HAP-1 (cell line): ENCODE measurements at regions not wholly inside any gene's neighbourhood (a gene's known extent, or its start where the extent isn't known, plus 50 kb on each side); places are given as distances from the start of the nearest gene placed in this dataset.
"Not testable (repeated sequence)": the region's sequence is repeated elsewhere in the genome, so short reads cannot be mapped to it uniquely, and the experiment has no call there.

Experiments used
- DNase-seq, 2 experiments: peaks; one replicate each; pipeline ENCODE4 v3.0.0-alpha.2; 2016 to 2020; ENCODE audit warnings: low spot score in 2 of 2
- H3K27me3 ChIP-seq: fragments of 250-450 bp; sonication (Bioruptor Pico); 2 replicates; pipeline ENCODE4 v1.5.1; 2020; ENCODE audit warnings: low read depth, mild to moderate bottlenecking, moderate library complexity
- H3K36me3 ChIP-seq: fragments of 250-450 bp; sonication (Bioruptor Pico); replicated peaks from 2 replicates; pipeline ENCODE4 v1.5.1; 2020; ENCODE audit warnings: mild to moderate bottlenecking
- H3K4me1 ChIP-seq: fragments of 250-450 bp; sonication (Bioruptor Pico); 2 replicates; pipeline ENCODE4 v1.5.1; 2020; ENCODE audit warnings: mild to moderate bottlenecking
- H3K4me3 ChIP-seq: fragments of 250-450 bp; sonication (Bioruptor Pico); 2 replicates; pipeline ENCODE4 v1.5.1; 2020; ENCODE audit warnings: mild to moderate bottlenecking, moderate library complexity
- H3K9me3 ChIP-seq: fragments of 250-450 bp; sonication (Bioruptor Pico); 2 replicates; pipeline ENCODE4 v1.5.1; 2020; ENCODE audit warnings: mild to moderate bottlenecking, moderate library complexity
- in situ Hi-C: fragments of 300-500 bp; cut with MboI; formaldehyde crosslinking; loops from 3 replicates; pipeline ENCODE4 v1.14.3; 2020; ENCODE audit warnings: low sequenced_read_pairs, inconsistent platforms, mixed read lengths

- Histone ChIP-seq H3K36me3 (no peaks in the 10 kb centered on the region), H3K27me3 (no peaks in the 10 kb centered on the region), H3K9me3 (peaks cover 11% of the 10 kb centered on the region), H3K4me1 (peaks cover 13% of the 10 kb centered on the region), H3K4me3 (no peak overlapping the region)
- peak; percentile 73 to 89 for DNase-seq
- in situ Hi-C loops: no loop called here
Measured at GRCh38 chr6:82484737-82485626, 121.4 kb downstream of the TPBG start.

DNA sequence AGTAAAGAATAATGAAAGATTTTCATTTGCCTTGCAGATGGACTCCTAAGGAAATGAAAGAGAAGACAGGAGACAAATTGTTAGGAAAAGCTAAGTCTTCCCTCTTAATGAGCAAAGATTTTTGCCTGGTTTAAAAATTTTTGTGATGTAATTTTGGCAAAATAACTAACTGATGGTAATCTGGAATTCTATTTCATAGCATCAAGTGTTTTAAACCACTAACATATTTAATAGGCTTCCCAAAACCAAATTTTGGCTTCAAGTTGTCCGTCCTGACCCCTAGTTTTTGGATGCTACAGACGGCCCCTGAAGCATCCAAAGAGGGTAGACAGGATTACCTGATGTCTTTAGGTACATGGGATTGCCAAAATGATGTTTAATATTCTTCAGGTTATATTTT, 124.3 kb downstream of the TPBG start:
- in situ Hi-C loops: no loop called here
- H3K27me3 ChIP-seq: no peaks in the 10 kb centered on the region
- peaks cover 11% of the 10 kb centered on the region for H3K9me3 ChIP-seq
- no peak for DNase-seq
- no peaks in the 10 kb centered on the region for H3K36me3 ChIP-seq
- H3K4me1 ChIP-seq: peaks cover 15% of the 10 kb centered on the region
- no peak overlapping the region for H3K4me3 ChIP-seq

GRCh38 chr6:82488403-82488802, 124.8 kb downstream of the TPBG start:
- H3K9me3 ChIP-seq: peaks cover 10% of the 10 kb centered on the region
- no peaks in the 10 kb centered on the region for H3K27me3 ChIP-seq
- in situ Hi-C loops: no loop called here
- no peaks in the 10 kb centered on the region for H3K36me3 ChIP-seq
- no peak for DNase-seq
- H3K4me3 ChIP-seq: no peak overlapping the region
- H3K4me1 ChIP-seq: peaks cover 17% of the 10 kb centered on the region

GRCh38 chr6:82492134-82492533, 128.5 kb downstream of the TPBG start:
- H3K4me3 ChIP-seq: no peak overlapping the region
- in situ Hi-C loops: no loop called here

GRCh38 chr6:82493467-82493866, 129.8 kb downstream of the TPBG start:
- DNase-seq: no peak
- in situ Hi-C loops: no loop called here
- peaks cover 18% of the 10 kb centered on the region for H3K4me1 ChIP-seq
- no peaks in the 10 kb centered on the region for H3K27me3 ChIP-seq
- H3K4me3 ChIP-seq: no peak overlapping the region
- H3K36me3 ChIP-seq: no peaks in the 10 kb centered on the region
- no peaks in the 10 kb centered on the region for H3K9me3 ChIP-seq

More at GRCh38 chr6:82492134-82492533, 128.5 kb downstream of the TPBG start:
- no peaks in the 10 kb centered on the region for H3K27me3 ChIP-seq
- H3K36me3 ChIP-seq: no peaks in the 10 kb centered on the region
- DNase-seq: no peak
- peaks cover under 1% of the 10 kb centered on the region for H3K9me3 ChIP-seq
- peaks cover 18% of the 10 kb centered on the region for H3K4me1 ChIP-seq

- in situ Hi-C loops: no loop called here
- DNase-seq: peak; percentile 66 to 81
Measured at GRCh38 chr6:82494367-82494766, 130.8 kb downstream of the TPBG start.

DNA sequence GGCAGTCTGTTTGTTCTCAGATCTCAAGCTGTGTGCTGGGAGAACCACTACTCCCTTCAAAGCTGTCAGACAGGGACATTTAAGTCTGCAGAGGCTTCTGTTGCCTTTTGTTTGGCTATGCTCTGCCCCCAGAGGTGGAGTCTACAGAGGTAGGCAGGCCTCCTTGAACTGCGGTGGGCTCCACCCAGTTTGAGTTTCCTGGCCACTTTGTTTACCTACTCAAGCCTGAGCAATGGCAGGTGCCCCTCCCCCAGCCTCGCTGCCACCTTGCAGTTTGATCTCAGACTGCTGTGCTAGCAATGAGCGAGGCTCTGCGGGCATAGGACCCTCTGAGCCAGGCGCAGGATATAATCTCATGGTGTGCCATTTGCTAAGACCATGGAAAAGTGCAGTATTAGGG, 138.3 kb downstream of the TPBG start:
- DNase-seq, H3K4me1 ChIP-seq, H3K9me3 ChIP-seq, H3K4me3 ChIP-seq, H3K27me3 ChIP-seq, H3K36me3 ChIP-seq, in situ Hi-C loops: not testable (repeated sequence)

More at GRCh38 chr6:82494367-82494766, 130.8 kb downstream of the TPBG start:
- Histone ChIP-seq H3K27me3 (no peaks in the 10 kb centered on the region), H3K4me1 (peaks cover 18% of the 10 kb centered on the region), H3K36me3 (no peaks in the 10 kb centered on the region), H3K9me3 (no peaks in the 10 kb centered on the region), H3K4me3 (no peak overlapping the region)

DNA sequence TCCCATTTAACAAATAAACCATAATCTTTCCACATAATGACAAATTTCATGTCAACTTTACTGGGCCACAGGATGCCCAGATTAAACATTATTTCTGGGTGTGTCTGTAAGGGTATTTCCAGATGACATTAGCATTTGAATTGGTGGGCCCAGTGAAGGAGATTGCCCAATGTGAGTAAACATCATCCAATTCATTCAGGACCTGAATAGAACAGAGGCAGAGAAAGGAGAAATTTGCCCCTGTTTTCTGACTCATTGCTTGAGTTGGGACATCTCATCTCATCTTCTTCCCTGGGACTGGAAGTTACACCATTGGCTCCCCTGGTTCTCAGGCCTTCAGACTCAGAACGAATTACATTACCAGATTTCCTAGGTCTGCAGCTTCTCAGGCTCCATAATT, 142.9 kb downstream of the TPBG start:
- Histone ChIP-seq H3K36me3 (no peaks in the 10 kb centered on the region), H3K27me3 (no peaks in the 10 kb centered on the region), H3K9me3 (no peaks in the 10 kb centered on the region), H3K4me3 (no peak overlapping the region), H3K4me1 (peaks cover 9% of the 10 kb centered on the region)
- in situ Hi-C loops: no loop called here
- peak; percentile 30 to 73 for DNase-seq

GRCh38 chr6:82507112-82507511, 143.5 kb downstream of the TPBG start:
- in situ Hi-C loops: no loop called here

GRCh38 chr6:82511546-82511945, 147.9 kb downstream of the TPBG start:
- in situ Hi-C loops: no loop called here
- DNase-seq: peak in 1 of 2 experiments; percentile 23
- no peaks in the 10 kb centered on the region for H3K36me3 ChIP-seq

More at GRCh38 chr6:82507112-82507511, 143.5 kb downstream of the TPBG start:
- Histone ChIP-seq H3K4me3 (no peak overlapping the region), H3K36me3 (no peaks in the 10 kb centered on the region), H3K4me1 (peaks cover 9% of the 10 kb centered on the region), H3K27me3 (no peaks in the 10 kb centered on the region), H3K9me3 (no peaks in the 10 kb centered on the region)
- no peak for DNase-seq

GRCh38 chr6:82517896-82518295, 154.3 kb downstream of the TPBG start:
- H3K27me3 ChIP-seq, H3K4me1 ChIP-seq, H3K36me3 ChIP-seq, H3K4me3 ChIP-seq, H3K9me3 ChIP-seq, in situ Hi-C loops, DNase-seq: not testable (repeated sequence)

More at GRCh38 chr6:82511546-82511945, 147.9 kb downstream of the TPBG start:
- Histone ChIP-seq H3K4me1 (peaks cover 9% of the 10 kb centered on the region), H3K27me3 (no peaks in the 10 kb centered on the region), H3K9me3 (no peaks in the 10 kb centered on the region), H3K4me3 (no peak overlapping the region)

DNA sequence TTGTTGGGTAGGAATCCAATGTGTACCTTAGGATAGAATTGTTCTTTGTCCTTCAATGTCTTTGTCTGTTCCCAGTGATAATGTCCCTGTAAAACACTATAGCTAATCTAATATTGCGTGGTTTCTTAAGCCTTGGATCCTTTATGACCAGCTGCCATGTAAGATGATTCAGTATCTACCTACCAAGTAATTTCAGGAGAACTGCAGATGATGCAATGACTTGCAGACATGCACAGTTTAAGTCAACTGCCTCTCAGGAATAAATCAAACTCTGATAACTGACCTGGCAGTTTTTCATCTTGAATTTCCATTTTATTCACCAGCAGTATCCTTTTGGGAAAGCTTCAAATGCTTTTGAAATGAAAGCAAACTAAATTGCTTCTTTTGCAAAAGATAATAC, 157.8 kb downstream of the TPBG start:
- DNase-seq: no peak
- in situ Hi-C loops: no loop called here
- H3K4me1 ChIP-seq: no peaks in the 10 kb centered on the region
- H3K9me3 ChIP-seq: no peaks in the 10 kb centered on the region
- H3K36me3 ChIP-seq: no peaks in the 10 kb centered on the region
- H3K27me3 ChIP-seq: no peaks in the 10 kb centered on the region
- H3K4me3 ChIP-seq: no peak overlapping the region

GRCh38 chr6:82521861-82522260, 158.2 kb downstream of the TPBG start:
- in situ Hi-C loops: no loop called here
- Histone ChIP-seq H3K4me3 (no peak overlapping the region), H3K36me3 (no peaks in the 10 kb centered on the region), H3K27me3 (no peaks in the 10 kb centered on the region), H3K9me3 (no peaks in the 10 kb centered on the region), H3K4me1 (no peaks in the 10 kb centered on the region)
- no peak for DNase-seq

DNA sequence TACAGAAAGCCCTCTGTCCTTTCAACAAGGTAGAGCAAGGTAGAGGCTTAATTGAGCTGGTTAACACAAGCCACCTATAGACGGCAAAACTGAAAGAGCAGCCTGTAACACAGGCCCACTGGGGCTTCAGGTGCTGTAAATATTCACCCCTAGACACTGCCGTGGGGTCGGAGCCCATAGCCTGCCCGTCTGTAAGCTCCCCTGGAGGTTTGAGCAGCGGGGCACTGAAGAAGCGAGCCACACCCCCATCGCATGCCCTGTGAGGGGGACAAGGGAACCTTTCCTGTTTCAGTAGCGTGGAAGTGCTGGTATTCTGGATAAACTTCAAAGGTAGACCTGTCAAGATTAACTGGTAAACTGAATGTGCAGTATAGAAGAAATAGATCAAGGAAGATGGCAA, 160.4 kb downstream of the TPBG start:
- in situ Hi-C loops: no loop called here
- no peak for DNase-seq
- no peaks in the 10 kb centered on the region for H3K27me3 ChIP-seq
- no peaks in the 10 kb centered on the region for H3K9me3 ChIP-seq
- H3K4me1 ChIP-seq: no peaks in the 10 kb centered on the region
- H3K4me3 ChIP-seq: no peak overlapping the region
- no peaks in the 10 kb centered on the region for H3K36me3 ChIP-seq
